A673 (cell line): ENCODE measurements at regions not wholly inside any gene's neighbourhood (a gene's known extent, or its start where the extent isn't known, plus 50 kb on each side); places are given as distances from the start of the nearest gene placed in this dataset.
"Not testable (repeated sequence)": the region's sequence is repeated elsewhere in the genome, so short reads cannot be mapped to it uniquely, and the experiment has no call there.

Experiments used
- BruUV-seq: library from RNA; stranded (reverse); fragments of 400-500 nt; replicated peaks from 2 replicates; lab custom pipeline; 2021; lab: Mats Ljungman, UMichigan
- CTCF ChIA-PET: fragments of 300-600 bp; sonication (Branson Sonifier 250); formaldehyde crosslinking; loops from one replicate; lab custom pipeline; 2022; ENCODE audit warnings: antibody characterized with exemption; lab: Charles Lee
- POLR2A ChIA-PET: fragments of 300-600 bp; sonication (Branson Sonifier 250); formaldehyde crosslinking; loops from one replicate; lab custom pipeline; 2022; ENCODE audit warnings: antibody characterized with exemption; ENCODE audit not compliant: low non-redundant PET; lab: Charles Lee
- DNase-seq: peaks from one replicate; pipeline ENCODE4 v3.0.0-alpha.2; 2015; ENCODE audit warnings: low spot score
- H3K27ac ChIP-seq: fragments of 200-600 bp; sonication (generic); 2 replicates; pipeline ENCODE4 v1.5.1; 2016; ENCODE audit warnings: mixed run types, low read depth, mild to moderate bottlenecking, mixed read lengths, antibody characterized with exemption, low read length; ENCODE audit not compliant: poor library complexity, severe bottlenecking
- H3K27me3 ChIP-seq: fragments of 200-600 bp; sonication (generic); replicated peaks from 2 replicates; pipeline ENCODE4 v1.6.1; 2017; ENCODE audit warnings: mixed run types, low read depth, mild to moderate bottlenecking, mixed read lengths, antibody characterized with exemption, low read length; ENCODE audit not compliant: insufficient read depth, poor library complexity
- H3K36me3 ChIP-seq: fragments of 200-600 bp; sonication (generic); 2 replicates; pipeline ENCODE4 v1.6.1; 2016; ENCODE audit warnings: mixed run types, mild to moderate bottlenecking, mixed read lengths, antibody characterized with exemption, low read length; ENCODE audit not compliant: insufficient read depth, poor library complexity, severe bottlenecking
- H3K4me1 ChIP-seq: fragments of 200-600 bp; sonication (generic); 2 replicates; pipeline ENCODE4 v1.6.1; 2017; ENCODE audit warnings: mixed run types, mild to moderate bottlenecking, mixed read lengths, antibody characterized with exemption, low read length; ENCODE audit not compliant: insufficient read depth, poor library complexity, severe bottlenecking
- H3K4me3 ChIP-seq: fragments of 200-600 bp; sonication (generic); 2 replicates; pipeline ENCODE4 v1.5.1; 2016; ENCODE audit warnings: low read depth, mixed run types, mild to moderate bottlenecking, mixed read lengths, low read length; ENCODE audit not compliant: poor library complexity, severe bottlenecking
- H3K9me3 ChIP-seq: fragments of 200-600 bp; sonication (generic); 2 replicates; pipeline ENCODE4 v1.6.1; 2016; ENCODE audit warnings: mixed run types, low read depth, mild to moderate bottlenecking, mixed read lengths, antibody characterized with exemption, low read length; ENCODE audit not compliant: poor library complexity, severe bottlenecking
- CTCF ChIP-seq: fragments of 300-800, 200-600 bp; sonication (generic); conservative IDR thresholded peaks from 2 replicates; pipeline ENCODE4 v1.5.1; 2017; ENCODE audit warnings: low read depth, mild to moderate bottlenecking, antibody characterized with exemption, low read length, moderate library complexity, mixed read lengths
- EZH2 ChIP-seq: fragments of 200-600 bp; sonication (generic); IDR thresholded peaks from 2 replicates; pipeline ENCODE4 v1.6.1; 2017; ENCODE audit warnings: borderline replicate concordance, low read depth, mild to moderate bottlenecking, mixed read lengths, antibody characterized with exemption, low read length; ENCODE audit not compliant: poor library complexity, severe bottlenecking
- intact Hi-C: fragments of 100-400 bp; cut with micrococcal nuclease; formaldehyde crosslinking; loops from one replicate; pipeline ENCODE4 v1.10.0; 2022; ENCODE audit not compliant: unreplicated experiment

- ChIA-PET POLR2A (no interaction called here), CTCF (no interaction called here)
- Histone ChIP-seq H3K27me3 (peaks cover 18% of the 10 kb centered on the region), H3K9me3 (no peaks in the 10 kb centered on the region), H3K4me1 (no peaks in the 10 kb centered on the region), H3K4me3 (no peak overlapping the region), H3K27ac (no peak overlapping the region), H3K36me3 (no peaks in the 10 kb centered on the region)
- intact Hi-C loops, result no loop called here
- no TSS peak for BruUV-seq
- TF ChIP-seq CTCF (no peak), EZH2 (no peak)
- no peak for DNase-seq
Measured at GRCh38 chr5:152106571-152106970, 181.9 kb upstream of the GLRA1 start.

DNA sequence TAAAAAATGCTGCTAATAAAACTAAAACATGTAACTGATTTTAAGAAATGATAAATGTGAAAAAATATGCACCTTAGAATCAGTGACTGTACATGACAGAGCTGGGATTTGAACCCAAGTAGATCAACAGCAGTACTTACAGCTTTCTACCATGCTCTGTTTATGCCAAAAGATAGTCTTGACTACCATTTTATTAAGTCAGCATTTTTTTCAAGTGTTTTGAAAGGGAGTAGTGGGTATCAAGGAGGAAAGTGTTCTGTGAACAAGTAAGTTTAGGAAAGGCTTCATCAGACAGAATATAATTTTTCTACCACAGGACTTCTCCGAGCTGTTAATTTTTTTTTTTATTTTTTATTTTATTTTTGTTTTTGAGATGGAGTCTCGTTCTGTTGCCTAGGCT lies 180.4 kb upstream of the GLRA1 start:
- no peak for DNase-seq
- ChIA-PET CTCF (no interaction called here), POLR2A (no interaction called here)
- intact Hi-C loops, result no loop called here
- no peak overlapping the region for H3K27ac ChIP-seq
- H3K27me3 ChIP-seq, result peaks cover 28% of the 10 kb centered on the region
- BruUV-seq, result no TSS peak
- no peak overlapping the region for H3K4me3 ChIP-seq
- H3K4me1 ChIP-seq, result no peaks in the 10 kb centered on the region
- TF ChIP-seq EZH2, result no peak
- no peak for TF ChIP-seq CTCF
- H3K36me3 ChIP-seq, result no peaks in the 10 kb centered on the region
- H3K9me3 ChIP-seq, result no peaks in the 10 kb centered on the region

DNA sequence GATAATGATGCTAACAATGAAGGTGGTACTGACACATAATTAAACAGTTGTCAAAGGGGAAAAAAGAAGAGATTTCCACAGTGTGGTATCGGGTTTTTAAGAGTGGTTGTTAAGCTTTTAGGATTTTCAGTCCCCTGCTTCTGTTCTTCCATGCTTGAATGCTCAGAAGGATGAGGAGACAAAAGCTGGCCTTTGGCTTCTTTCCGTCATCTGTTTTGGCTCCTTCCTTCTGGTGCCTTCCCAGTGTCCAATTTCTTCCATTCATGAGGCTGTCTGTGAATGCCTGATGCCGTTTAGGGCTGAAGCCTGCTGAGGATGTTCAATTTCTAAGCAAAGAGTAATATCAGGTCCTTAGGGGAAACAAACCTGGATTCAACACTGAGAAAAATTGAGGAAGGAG lies 179.6 kb upstream of the GLRA1 start:
- Histone ChIP-seq H3K4me1 (no peaks in the 10 kb centered on the region), H3K9me3 (no peaks in the 10 kb centered on the region), H3K27me3 (peaks cover 37% of the 10 kb centered on the region), H3K36me3 (no peaks in the 10 kb centered on the region), H3K4me3 (no peak overlapping the region), H3K27ac (no peak overlapping the region)
- no TSS peak for BruUV-seq
- DNase-seq, result no peak
- ChIA-PET POLR2A (no interaction called here), CTCF (no interaction called here)
- no peak for TF ChIP-seq EZH2
- no peak for TF ChIP-seq CTCF
- intact Hi-C loops, result no loop called here

GRCh38 chr5:152102908-152103307 lies 178.3 kb upstream of the GLRA1 start:
- POLR2A ChIA-PET, CTCF ChIA-PET, H3K9me3 ChIP-seq, H3K36me3 ChIP-seq, intact Hi-C loops, H3K4me3 ChIP-seq, BruUV-seq, H3K4me1 ChIP-seq, DNase-seq, H3K27ac ChIP-seq: not testable (repeated sequence)
- peaks cover 37% of the 10 kb centered on the region for H3K27me3 ChIP-seq
